ENCODE measurements at regions not wholly inside any gene's neighbourhood (a gene's known extent, or its start where the extent isn't known, plus 50 kb on each side); places are given as distances from the start of the nearest gene placed in this dataset.

- no peak overlapping the region for H3K4me2 ChIP-seq (ENCODE audit: insufficient read depth, low read length)
- no peak overlapping the region for H2AFZ ChIP-seq (ENCODE audit: low read depth, low read length)
- ATAC-seq (ENCODE audit: insufficient read depth, low read depth) (no peak), DNase-seq (no peak)
- H3K9me3 ChIP-seq (ENCODE audit: insufficient read depth, low read length, severe bottlenecking) = no peaks in the 10 kb centered on the region
- no peak overlapping the region for H3K9ac ChIP-seq (ENCODE audit: low read depth, low read length)
- H3K27me3 ChIP-seq (ENCODE audit: insufficient read depth, low read length, poor library complexity) = peaks cover 3% of the 10 kb centered on the region
- H3K27ac ChIP-seq (ENCODE audit: low read length) = no peak overlapping the region
- H3K36me3 ChIP-seq (ENCODE audit: insufficient read depth, low read length) = no peaks in the 10 kb centered on the region
- no peaks in the 10 kb centered on the region for H3K4me1 ChIP-seq (ENCODE audit: insufficient read depth, low read length)
- TF ChIP-seq EZH2 (IDR thresholded peaks at IDR 0.05; ENCODE audit: borderline replicate concordance, low read depth, low read length, severe bottlenecking) = no peak
- no peak for TF ChIP-seq CTCF (IDR thresholded peaks at IDR 0.05; ENCODE audit: borderline replicate concordance, extremely low read depth, low read length, poor library complexity, severe bottlenecking)
- H4K20me1 ChIP-seq (ENCODE audit: insufficient read depth, low read length) = no peaks in the 10 kb centered on the region
- no peaks in the 10 kb centered on the region for H3K79me2 ChIP-seq (ENCODE audit: insufficient read depth, low read length)
- no peak overlapping the region for H3K4me3 ChIP-seq (ENCODE audit: low read depth in 1 of 2, low read length in 2 of 2)
Observed at GRCh38 chr4:151620066-151620465, 140.7 kb downstream of the GATB start.
